HG03432 (cell line): ENCODE measurements at regions not wholly inside any gene's neighbourhood (a gene's known extent, or its start where the extent isn't known, plus 50 kb on each side); places are given as distances from the start of the nearest gene placed in this dataset.
"Not testable (repeated sequence)": the region's sequence is repeated elsewhere in the genome, so short reads cannot be mapped to it uniquely, and the experiment has no call there.

Source experiments
- ATAC-seq: cut with Tn5 transposase; IDR thresholded peaks from one replicate; pipeline ENCODE4 v1.9.1; 2021; ENCODE audit warnings: mild to moderate bottlenecking, moderate library complexity; ENCODE audit not compliant: unreplicated experiment

- ATAC-seq = no peak
Observed at GRCh38 chr6:51213811-51214210, 395.1 kb downstream of the TFAP2B start.

GRCh38 chr6:51214442-51214841 is 395.8 kb downstream of the TFAP2B start:
- ATAC-seq = no peak

GRCh38 chr6:51218181-51218580 is 399.5 kb downstream of the TFAP2B start:
- no peak for ATAC-seq

- not testable (repeated sequence) for ATAC-seq
Observed at GRCh38 chr6:51224580-51225240, 406.0 kb downstream of the TFAP2B start.

- ATAC-seq = no peak
Observed at GRCh38 chr6:51241376-51241775, 422.7 kb downstream of the TFAP2B start.

GRCh38 chr6:51249798-51250197 is 431.1 kb downstream of the TFAP2B start:
- no peak for ATAC-seq

- ATAC-seq = no peak
Observed at GRCh38 chr6:51250317-51250716, 431.6 kb downstream of the TFAP2B start.

- no peak for ATAC-seq
Observed at GRCh38 chr6:51257938-51258337, 439.3 kb downstream of the TFAP2B start.

- ATAC-seq = no peak
Observed at GRCh38 chr6:51260003-51260402, 441.3 kb downstream of the TFAP2B start.

- no peak for ATAC-seq
Observed at GRCh38 chr6:51261691-51262090, 443.0 kb downstream of the TFAP2B start.

GRCh38 chr6:51265426-51265825 is 446.8 kb downstream of the TFAP2B start:
- ATAC-seq = no peak

- no peak for ATAC-seq
Observed at GRCh38 chr6:51266604-51267003, 447.9 kb downstream of the TFAP2B start.

GRCh38 chr6:51268666-51269065 is 450.0 kb downstream of the TFAP2B start:
- ATAC-seq = no peak

- ATAC-seq = no peak
Observed at GRCh38 chr6:51269876-51270275, 451.2 kb downstream of the TFAP2B start.

GRCh38 chr6:51271615-51272014 is 452.9 kb downstream of the TFAP2B start:
- ATAC-seq = no peak

GRCh38 chr6:51273228-51273961 is 454.7 kb downstream of the TFAP2B start:
- ATAC-seq = no peak

GRCh38 chr6:51277474-51277873 is 458.8 kb downstream of the TFAP2B start:
- no peak for ATAC-seq

- ATAC-seq = no peak
Observed at GRCh38 chr6:51282026-51282425, 463.4 kb downstream of the TFAP2B start.

GRCh38 chr6:51283723-51284355 is 465.2 kb downstream of the TFAP2B start:
- no peak for ATAC-seq

GRCh38 chr6:51285876-51286275 is 467.2 kb downstream of the TFAP2B start:
- ATAC-seq = no peak

GRCh38 chr6:51289041-51289440 is 470.4 kb downstream of the TFAP2B start:
- ATAC-seq = no peak

- ATAC-seq = no peak
Observed at GRCh38 chr6:51292659-51293058, 474.0 kb downstream of the TFAP2B start.
